AG04450 (cell line): ENCODE measurements at regions not wholly inside any gene's neighbourhood (a gene's known extent, or its start where the extent isn't known, plus 50 kb on each side); places are given as distances from the start of the nearest gene placed in this dataset.

Experiments used
- CTCF ChIA-PET: fragments of 300-600, 350-600 bp; formaldehyde crosslinking; extraction: SDS; loops from one replicate; lab custom pipeline; 2022; ENCODE audit warnings: antibody characterized with exemption, inconsistent platforms; lab: Charles Lee
- POLR2A ChIA-PET: fragments of 350-600 bp; formaldehyde crosslinking; extraction: SDS; loops from one replicate; lab custom pipeline; 2021; ENCODE audit warnings: antibody characterized with exemption, inconsistent platforms; lab: Yijun Ruan, JAX
- DNase-seq: peaks from one replicate; pipeline ENCODE4 v3.0.0-alpha.2; 2011; ENCODE audit warnings: low read depth, low spot score
- H3K27ac ChIP-seq: one replicate; pipeline ENCODE4 v1.5.1; 2012; ENCODE audit warnings: low read depth, low read length, control low read depth
- H3K27me3 ChIP-seq: one replicate; pipeline ENCODE4 v1.6.0; 2012; ENCODE audit warnings: low read length; ENCODE audit not compliant: control insufficient read depth, insufficient read depth
- H3K4me3 ChIP-seq: 2 replicates; pipeline ENCODE4 v1.5.1; 2011; ENCODE audit warnings: mild to moderate bottlenecking, low read depth, low read length, control low read depth
- H3K9me3 ChIP-seq: 2 replicates; pipeline ENCODE4 v1.5.1; 2012; ENCODE audit warnings: low read length; ENCODE audit not compliant: control insufficient read depth, insufficient read depth
- CTCF ChIP-seq: IDR thresholded peaks from 2 replicates; pipeline ENCODE4 v1.5.1; 2011; ENCODE audit warnings: low read depth, low read length, control low read depth, inconsistent platforms

GRCh38 chr5:33194914-33195313, 245.9 kb upstream of the TARS1 start:
- no peak for TF ChIP-seq CTCF
- DNase-seq = no peak
- no peak overlapping the region for H3K27ac ChIP-seq
- POLR2A ChIA-PET = no interaction called here
- H3K4me3 ChIP-seq = no peak overlapping the region
- H3K9me3 ChIP-seq = no peaks in the 10 kb centered on the region
- H3K27me3 ChIP-seq = no peaks in the 10 kb centered on the region
- CTCF ChIA-PET = no interaction called here

- Histone ChIP-seq H3K27me3 (no peaks in the 10 kb centered on the region), H3K27ac (no peak overlapping the region), H3K9me3 (no peaks in the 10 kb centered on the region), H3K4me3 (no peak overlapping the region)
- DNase-seq = peak; percentile 23
- ChIA-PET POLR2A (no interaction called here), CTCF (no interaction called here)
- no peak for TF ChIP-seq CTCF
Measured at GRCh38 chr5:33195431-33196165, 245.2 kb upstream of the TARS1 start.

- POLR2A ChIA-PET = no interaction called here
- CTCF ChIA-PET = interaction anchor here (1.0 to 1.3 kb wide), 2 partner anchors 18 to 491 kb away, joined by 3 read pairs; no protein-coding TSS in a partner anchor
- no peaks in the 10 kb centered on the region for H3K27me3 ChIP-seq
- TF ChIP-seq CTCF = no peak
- no peaks in the 10 kb centered on the region for H3K9me3 ChIP-seq
- H3K27ac ChIP-seq = no peak overlapping the region
- no peak for DNase-seq
- no peak overlapping the region for H3K4me3 ChIP-seq
Measured at GRCh38 chr5:33198836-33199235, 241.9 kb upstream of the TARS1 start.

GRCh38 chr5:33203931-33204330, 236.8 kb upstream of the TARS1 start:
- ChIA-PET CTCF (no interaction called here), POLR2A (no interaction called here)
- H3K9me3 ChIP-seq = no peaks in the 10 kb centered on the region
- no peak for TF ChIP-seq CTCF
- H3K4me3 ChIP-seq = no peak overlapping the region
- no peaks in the 10 kb centered on the region for H3K27me3 ChIP-seq
- no peak for DNase-seq
- no peak overlapping the region for H3K27ac ChIP-seq

GRCh38 chr5:33205079-33205478, 235.7 kb upstream of the TARS1 start:
- no peaks in the 10 kb centered on the region for H3K27me3 ChIP-seq
- POLR2A ChIA-PET = no interaction called here
- 0 out of 2 replicates have a peak, but pooled peaks cover 2% of the 10 kb centered on the region for H3K9me3 ChIP-seq
- no peak for TF ChIP-seq CTCF
- DNase-seq = no peak
- no peak overlapping the region for H3K4me3 ChIP-seq
- no peak overlapping the region for H3K27ac ChIP-seq
- CTCF ChIA-PET = no interaction called here
